T-helper 2 cell (primary cell): ENCODE measurements at regions not wholly inside any gene's neighbourhood (a gene's known extent, or its start where the extent isn't known, plus 50 kb on each side); places are given as distances from the start of the nearest gene placed in this dataset.
"Not testable (repeated sequence)": the region's sequence is repeated elsewhere in the genome, so short reads cannot be mapped to it uniquely, and the experiment has no call there.

Source experiments
- DNase-seq, 5 experiments: peaks; one replicate each; pipeline versions ENCODE4 v3.0.0 to v3.0.0-alpha.2; 2012 to 2022

DNA sequence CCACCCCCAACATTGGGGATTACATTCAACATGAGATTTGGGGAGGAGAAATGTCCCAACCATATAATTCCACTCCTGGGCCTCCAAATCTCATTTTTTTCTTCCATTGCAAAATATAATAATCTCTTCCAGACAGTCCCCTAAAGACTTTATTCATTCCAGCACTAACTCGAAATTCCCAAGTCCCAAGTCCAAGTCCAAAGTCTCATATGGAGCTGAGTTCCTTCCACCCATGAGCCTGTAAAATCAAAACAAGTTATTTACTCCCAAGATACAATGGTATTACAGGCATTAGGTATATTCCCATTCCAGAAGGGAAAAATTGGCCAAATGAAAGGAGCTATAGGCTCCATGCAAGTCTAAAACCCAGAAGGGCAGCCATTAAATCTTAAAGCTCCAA lies 56.7 kb downstream of the P2RY1 start:
- no peak for DNase-seq

- DNase-seq = no peak
Observed at GRCh38 chr3:152892446-152892845, 57.5 kb downstream of the P2RY1 start.

DNA sequence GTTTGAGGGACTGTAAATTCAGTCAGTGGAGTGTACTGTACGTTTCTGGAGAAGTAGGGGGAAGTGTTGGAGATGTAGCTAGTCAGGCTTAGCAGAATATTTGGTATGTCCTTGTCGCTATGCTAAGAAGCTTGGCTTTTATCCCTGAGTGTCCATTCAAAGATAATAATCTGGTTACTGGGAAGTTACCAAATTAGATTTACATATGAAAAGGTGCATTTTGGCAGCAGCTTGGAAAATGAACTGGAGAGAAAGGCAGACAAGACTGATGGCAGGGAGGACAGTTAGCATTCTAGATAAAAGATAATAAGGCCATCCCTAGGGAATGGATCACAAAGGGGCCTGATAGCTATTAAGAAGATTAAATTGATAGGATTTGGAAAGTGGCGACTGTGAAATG lies 58.7 kb downstream of the P2RY1 start:
- DNase-seq = no peak

GRCh38 chr3:152899306-152899705 lies 64.4 kb downstream of the P2RY1 start:
- DNase-seq = no peak

GRCh38 chr3:152902141-152902669 lies 67.3 kb downstream of the P2RY1 start:
- DNase-seq = no peak

DNA sequence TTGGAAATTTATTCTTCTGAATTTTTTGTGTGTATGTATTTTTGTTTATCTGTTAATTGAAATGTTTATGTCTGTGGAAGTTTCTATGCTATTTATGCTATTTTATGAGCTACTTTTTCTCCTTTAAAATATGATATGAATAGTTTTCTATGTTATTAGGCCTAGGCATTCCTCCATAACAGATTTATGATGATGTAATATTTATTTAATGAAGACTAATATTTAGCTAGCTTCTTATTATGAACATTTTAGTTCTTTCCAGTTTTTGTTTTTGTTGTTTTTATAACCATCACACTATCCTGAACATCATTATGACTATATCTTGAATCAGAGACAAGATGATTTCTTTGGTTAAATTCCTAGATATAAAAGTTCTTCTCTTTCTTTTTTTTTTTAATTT lies 70.7 kb downstream of the P2RY1 start:
- DNase-seq = no peak

DNA sequence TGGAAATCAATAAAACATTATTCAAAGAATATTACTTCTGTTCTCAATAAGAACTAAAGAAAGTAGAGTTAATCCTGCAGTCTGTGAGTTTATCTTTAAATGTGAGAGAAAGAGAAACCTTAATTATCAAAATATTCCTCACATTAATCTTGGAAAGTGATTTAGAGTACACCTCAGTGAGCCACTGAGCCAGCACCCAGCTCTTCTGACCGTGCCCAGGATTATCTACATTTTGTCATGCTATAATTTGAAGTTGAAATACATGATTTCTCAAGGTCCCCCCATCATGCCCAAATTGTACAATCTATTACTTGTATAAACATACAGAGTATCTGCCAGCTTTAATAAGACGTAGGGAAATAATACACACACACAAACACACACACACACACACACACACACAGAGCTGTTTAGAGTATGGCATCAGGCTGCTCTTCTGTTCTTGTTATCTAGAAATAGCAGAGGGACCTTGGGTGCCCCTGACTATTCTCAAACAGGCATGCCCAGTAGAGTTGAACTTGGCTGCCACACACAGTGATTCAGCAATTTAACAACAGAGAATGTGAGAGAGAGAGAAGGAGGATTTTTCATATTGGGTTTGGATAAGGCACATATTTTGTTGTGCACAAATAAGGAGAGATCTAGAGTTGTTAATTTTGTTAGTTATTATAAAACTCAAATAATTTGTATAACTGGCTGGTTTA lies 74.4 kb downstream of the P2RY1 start:
- no peak for DNase-seq

DNA sequence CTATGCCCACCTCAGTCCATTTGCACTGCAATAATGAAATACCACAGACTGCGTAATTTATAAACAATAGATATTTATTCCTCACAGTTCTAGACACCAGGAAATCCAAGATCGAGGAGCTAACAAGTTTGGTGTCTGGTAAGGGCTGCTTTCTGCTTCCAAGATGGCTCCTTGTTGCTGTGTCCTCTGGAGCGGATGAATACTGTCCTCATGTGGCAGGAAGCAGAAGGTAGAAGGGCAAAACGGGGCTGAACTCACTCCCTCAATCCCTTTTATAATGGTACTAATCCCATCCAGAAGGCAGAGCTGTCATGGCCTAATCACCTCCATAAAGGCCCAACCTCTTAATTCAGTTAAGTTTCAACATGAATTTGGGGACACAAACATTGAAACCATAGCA lies 75.3 kb downstream of the P2RY1 start:
- DNase-seq = no peak

GRCh38 chr3:152910966-152911365 lies 76.0 kb downstream of the P2RY1 start:
- DNase-seq = no peak

DNA sequence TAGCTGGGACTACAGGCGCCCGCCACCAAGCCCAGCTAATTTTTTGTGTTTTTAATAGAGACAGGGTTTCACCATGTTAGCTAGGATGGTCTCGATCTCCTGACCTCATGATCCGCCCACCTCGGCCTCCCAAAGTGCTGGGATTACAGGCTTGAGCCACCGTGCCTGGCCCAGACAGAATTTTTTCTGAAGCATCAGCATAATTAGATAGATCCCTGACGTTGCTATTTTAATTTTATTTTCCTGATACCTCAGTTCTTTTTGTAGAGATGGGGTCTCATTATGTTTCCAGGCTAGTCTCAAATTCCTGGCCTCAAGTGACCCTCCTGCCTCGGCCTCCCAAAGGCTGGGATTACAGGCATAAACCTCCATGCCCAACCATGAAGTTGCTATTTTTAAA lies 79.8 kb downstream of the P2RY1 start:
- not testable (repeated sequence) for DNase-seq

GRCh38 chr3:152915695-152916094 lies 80.8 kb downstream of the P2RY1 start:
- DNase-seq = no peak

GRCh38 chr3:152916753-152917279 lies 81.9 kb downstream of the P2RY1 start:
- DNase-seq = no peak

GRCh38 chr3:152921351-152921750 lies 86.4 kb downstream of the P2RY1 start:
- DNase-seq = no peak

GRCh38 chr3:152922554-152922953 lies 87.6 kb downstream of the P2RY1 start:
- no peak for DNase-seq

GRCh38 chr3:152927131-152927530 lies 92.2 kb downstream of the P2RY1 start:
- DNase-seq = no peak

GRCh38 chr3:152930516-152930915 lies 95.6 kb downstream of the P2RY1 start:
- no peak for DNase-seq

GRCh38 chr3:152937234-152937633 lies 102.3 kb downstream of the P2RY1 start:
- DNase-seq = no peak

GRCh38 chr3:152938974-152939636 lies 104.2 kb downstream of the P2RY1 start:
- DNase-seq = peak in 1 of 5 experiments; percentile 26

DNA sequence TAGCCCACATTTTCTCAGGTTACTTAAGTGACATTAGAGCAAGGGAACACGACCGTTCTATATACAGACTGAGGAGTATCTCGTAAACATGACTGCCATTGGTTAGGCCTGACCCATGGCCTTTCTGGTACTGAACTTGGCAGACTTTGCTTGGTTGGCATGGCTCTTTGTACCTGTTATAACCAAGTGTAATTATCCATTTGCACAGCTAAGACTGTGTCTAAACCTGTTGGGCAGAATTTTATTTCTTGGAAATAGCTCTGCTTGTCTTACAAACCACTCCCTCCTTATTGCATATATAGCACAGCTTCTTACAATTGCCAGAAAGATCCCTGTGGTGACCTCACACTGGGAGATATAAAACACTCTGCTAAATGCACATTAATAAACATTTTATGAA lies 106.9 kb downstream of the P2RY1 start:
- DNase-seq = no peak

DNA sequence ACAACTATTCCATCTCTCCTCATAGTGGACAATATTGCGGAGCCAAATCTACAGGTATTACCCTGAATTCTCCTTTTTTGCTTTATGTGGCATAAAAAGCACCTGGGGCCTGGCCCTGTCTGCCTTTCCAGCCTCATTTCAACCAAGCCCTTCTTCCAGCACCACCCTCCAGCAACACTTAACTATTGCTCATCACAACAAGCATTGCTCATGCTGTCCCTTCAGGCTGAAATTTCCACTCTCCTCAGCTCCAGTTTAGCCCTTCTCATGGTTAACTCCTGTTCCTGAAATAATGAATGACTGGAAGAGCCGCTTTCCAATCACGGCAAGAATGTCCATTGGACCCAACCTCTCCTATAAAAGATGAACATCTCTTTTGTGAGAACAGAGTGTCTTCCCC lies 107.4 kb downstream of the P2RY1 start:
- DNase-seq = no peak

DNA sequence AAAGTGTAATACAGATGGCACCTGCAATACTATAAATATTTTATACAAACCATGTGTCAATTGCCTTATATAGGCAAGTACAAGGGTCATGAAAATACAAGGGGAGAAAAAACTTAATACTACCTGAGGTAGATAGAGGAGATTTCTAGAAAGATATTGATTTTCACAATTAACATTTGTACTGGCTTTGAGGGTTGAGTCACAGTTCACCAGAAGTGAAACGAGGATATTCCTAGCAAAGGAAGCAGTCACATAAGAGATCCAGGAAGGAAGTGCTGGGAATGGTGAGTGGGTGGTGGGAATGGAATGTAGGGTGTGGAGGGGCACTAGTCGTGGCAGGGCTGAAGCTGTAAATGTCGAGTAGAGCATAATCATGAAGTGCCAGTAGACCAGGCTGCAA lies 108.7 kb downstream of the P2RY1 start:
- DNase-seq = no peak

- DNase-seq = no peak
Observed at GRCh38 chr3:152944671-152945070, 109.7 kb downstream of the P2RY1 start.

DNA sequence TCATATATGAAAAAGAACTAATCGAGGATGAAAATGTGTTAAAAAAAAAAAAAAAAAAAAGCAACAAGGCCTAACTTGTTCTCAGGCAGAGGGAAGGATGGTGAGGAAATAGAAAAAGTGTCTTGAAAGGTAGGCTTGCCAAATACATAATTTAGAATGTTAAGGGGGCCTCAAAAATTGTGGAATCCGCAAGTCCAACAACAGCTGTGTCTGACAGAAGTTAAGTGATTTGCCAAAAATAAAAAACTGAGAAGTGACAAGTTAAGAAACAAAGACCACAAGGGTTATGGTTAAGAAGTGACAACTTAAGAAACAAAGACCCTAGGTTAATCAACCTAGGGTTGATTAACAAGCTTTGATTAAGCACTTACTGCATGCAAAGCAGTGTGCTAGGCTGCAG lies 110.6 kb downstream of the P2RY1 start:
- no peak for DNase-seq

DNA sequence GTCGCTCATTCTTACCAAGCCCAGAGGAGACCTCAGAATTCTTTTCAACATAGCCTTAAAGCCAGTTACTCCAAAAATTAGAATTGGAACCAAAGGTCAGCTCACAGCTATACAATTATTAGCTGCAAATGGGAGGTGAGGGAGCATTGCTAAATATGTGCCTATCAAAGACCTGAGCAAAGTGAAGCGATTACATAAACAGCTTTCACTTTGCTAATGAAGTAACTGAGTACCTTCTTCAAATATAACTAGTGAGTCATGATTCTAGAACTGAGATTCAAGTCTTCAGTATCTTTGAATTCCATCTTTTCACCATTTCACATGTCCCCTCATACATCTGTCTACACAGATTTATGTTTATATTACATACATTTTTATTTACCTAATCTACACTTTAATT lies 122.6 kb downstream of the P2RY1 start:
- no peak for DNase-seq
